IMR-90 (cell line): ENCODE measurements at regions not wholly inside any gene's neighbourhood (a gene's known extent, or its start where the extent isn't known, plus 50 kb on each side); places are given as distances from the start of the nearest gene placed in this dataset.

Experiments
- BHLHE40 ChIP-seq: fragments of 150-350 bp; IDR thresholded peaks from 2 replicates; pipeline ENCODE4 v1.6.1; 2016; ENCODE audit warnings: mild to moderate bottlenecking, low read depth, low read length
- CEBPB ChIP-seq: IDR thresholded peaks from 2 replicates; pipeline ENCODE4 v1.6.1; 2012; ENCODE audit warnings: low read depth, low read length, improper control_type of control experiment
- CTCF ChIP-seq: conservative IDR thresholded peaks from 2 replicates; pipeline ENCODE4 v1.5.1; 2012; ENCODE audit warnings: mild to moderate bottlenecking, low read depth, low read length, improper control_type of control experiment
- MAFK ChIP-seq: IDR thresholded peaks from 2 replicates; pipeline ENCODE4 v1.6.1; 2012; ENCODE audit warnings: low read depth, low read length, improper control_type of control experiment

GRCh38 chr2:196337208-196337953, 166.0 kb upstream of the STK17B start:
- TF ChIP-seq CTCF (peak; percentile 56), CEBPB (no peak), BHLHE40 (no peak), MAFK (no peak)
